GM18909 (cell line): ENCODE measurements at regions not wholly inside any gene's neighbourhood (a gene's known extent, or its start where the extent isn't known, plus 50 kb on each side); places are given as distances from the start of the nearest gene placed in this dataset.
A peak's percentile ranks its signal among the peaks of the same experiment; 100 is the strongest.

Experiments used
- ATAC-seq: cut with Tn5 transposase; IDR thresholded peaks from one replicate; pipeline ENCODE4 v1.9.1; 2021; ENCODE audit warnings: mild to moderate bottlenecking; ENCODE audit not compliant: unreplicated experiment, poor library complexity

- ATAC-seq = no peak
These were observed 106.4 kb upstream of the TLE3 start for GRCh38 chr15:70203981-70204560.

GRCh38 chr15:70202756-70203155, 105.0 kb upstream of the TLE3 start:
- ATAC-seq = no peak

- no peak for ATAC-seq
These were observed 103.7 kb upstream of the TLE3 start for GRCh38 chr15:70201425-70201775.

- no peak for ATAC-seq
These were observed 103.1 kb upstream of the TLE3 start for GRCh38 chr15:70200511-70201424.

GRCh38 chr15:70199540-70200410, 102.1 kb upstream of the TLE3 start:
- ATAC-seq = no peak

DNA sequence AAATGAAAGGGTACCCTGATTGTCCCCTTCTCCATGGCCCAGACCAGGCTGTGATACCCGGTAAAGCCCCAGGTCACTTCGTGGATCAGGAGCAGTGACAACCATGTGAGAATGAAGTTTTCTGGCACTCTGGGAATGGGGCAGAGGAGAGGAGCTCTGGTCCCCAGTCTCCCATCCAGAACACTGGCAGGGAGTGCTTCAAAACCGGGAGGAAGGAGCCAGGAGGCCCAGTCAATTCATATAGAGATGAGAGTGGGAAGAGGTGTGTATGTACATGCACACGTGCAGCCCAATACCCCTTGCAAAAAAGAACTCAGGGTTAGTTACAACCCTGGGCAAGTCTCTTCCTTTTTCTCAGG, 101.4 kb upstream of the TLE3 start:
- ATAC-seq = no peak

DNA sequence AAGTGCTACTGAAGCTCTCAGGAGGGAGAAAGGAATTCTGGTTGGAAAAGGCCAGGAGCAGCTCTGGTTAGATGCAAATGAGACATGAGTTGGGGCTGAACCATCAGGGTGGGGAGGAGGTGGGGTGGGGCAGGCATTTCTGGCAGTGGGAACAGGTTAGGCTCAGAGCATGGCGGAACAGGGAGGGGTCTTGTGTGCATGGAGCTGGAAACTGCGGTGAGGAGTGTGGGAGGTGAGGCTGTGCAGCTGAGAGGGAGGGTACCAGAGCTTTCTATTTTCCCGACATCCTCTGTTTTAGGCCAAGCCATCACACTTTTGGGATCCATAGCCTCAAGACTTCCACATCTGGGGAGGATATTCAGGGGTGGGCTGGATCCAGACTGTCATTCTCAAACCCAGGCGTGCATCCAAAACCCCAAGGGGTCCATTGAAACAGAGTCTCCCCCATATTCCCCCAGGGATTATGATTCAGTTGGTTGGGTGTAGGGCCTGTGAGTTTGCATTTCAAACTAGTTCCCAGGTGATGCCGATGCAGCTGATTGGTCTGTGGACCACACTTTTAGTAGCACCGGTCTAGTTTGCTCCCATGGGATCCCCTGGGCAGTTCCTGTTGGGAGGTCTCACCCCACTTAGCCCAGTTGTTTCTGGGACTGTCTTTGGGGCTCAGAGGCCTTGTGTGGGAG, 100.9 kb upstream of the TLE3 start:
- ATAC-seq = no peak

DNA sequence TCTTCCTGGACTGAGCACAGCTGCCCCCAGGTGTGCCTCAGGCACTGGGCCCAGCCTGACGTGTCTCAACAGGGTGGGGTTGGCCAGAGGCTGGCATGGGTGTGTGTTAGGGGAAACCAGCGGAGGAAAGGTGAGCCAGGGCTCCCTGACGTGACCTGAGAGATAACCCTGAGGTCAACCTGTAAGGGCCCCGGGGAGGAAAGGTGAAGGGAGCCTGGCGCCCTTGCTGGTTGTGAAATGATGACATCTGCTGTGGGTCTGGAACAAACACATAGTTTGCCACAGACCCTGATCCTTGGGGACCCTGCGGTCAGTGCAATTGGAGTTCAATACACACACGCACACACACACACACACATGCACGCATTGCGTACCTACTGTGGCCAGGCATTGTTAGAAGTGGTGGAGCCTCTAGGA, 100.2 kb upstream of the TLE3 start:
- ATAC-seq = no peak

DNA sequence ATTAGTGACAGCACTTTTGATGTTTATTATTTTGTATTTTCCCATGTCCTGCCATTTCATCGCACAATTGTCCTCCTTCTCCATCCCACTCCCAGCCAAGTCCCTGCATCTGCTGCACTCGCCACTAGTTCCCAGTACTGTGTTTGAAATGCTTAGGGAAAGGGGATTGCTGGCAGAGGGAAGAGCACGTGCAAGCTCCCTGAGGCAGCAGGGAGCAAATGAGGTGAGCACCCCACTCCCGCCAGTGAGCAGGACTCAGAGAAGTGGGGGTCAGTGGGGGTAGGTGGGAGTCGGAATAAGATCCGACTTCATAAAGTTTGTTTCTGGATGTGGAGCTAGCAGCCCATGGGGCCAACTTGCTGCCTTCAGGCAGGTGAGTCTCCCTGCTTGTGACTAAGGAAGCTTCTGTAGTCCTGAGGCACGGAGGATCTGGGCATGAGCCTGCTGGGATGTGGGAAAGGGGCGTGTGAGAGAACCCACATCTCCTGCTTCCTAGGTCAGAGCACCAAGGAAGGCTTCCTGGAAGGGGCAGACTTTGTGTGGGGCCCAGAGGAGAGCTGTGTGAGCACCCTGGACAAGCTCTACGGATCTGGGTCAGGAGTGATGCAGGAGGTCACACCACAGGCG, 99.7 kb upstream of the TLE3 start:
- ATAC-seq = no peak

- ATAC-seq = peak; percentile 83
These were observed 98.9 kb upstream of the TLE3 start for GRCh38 chr15:70196372-70197316.

DNA sequence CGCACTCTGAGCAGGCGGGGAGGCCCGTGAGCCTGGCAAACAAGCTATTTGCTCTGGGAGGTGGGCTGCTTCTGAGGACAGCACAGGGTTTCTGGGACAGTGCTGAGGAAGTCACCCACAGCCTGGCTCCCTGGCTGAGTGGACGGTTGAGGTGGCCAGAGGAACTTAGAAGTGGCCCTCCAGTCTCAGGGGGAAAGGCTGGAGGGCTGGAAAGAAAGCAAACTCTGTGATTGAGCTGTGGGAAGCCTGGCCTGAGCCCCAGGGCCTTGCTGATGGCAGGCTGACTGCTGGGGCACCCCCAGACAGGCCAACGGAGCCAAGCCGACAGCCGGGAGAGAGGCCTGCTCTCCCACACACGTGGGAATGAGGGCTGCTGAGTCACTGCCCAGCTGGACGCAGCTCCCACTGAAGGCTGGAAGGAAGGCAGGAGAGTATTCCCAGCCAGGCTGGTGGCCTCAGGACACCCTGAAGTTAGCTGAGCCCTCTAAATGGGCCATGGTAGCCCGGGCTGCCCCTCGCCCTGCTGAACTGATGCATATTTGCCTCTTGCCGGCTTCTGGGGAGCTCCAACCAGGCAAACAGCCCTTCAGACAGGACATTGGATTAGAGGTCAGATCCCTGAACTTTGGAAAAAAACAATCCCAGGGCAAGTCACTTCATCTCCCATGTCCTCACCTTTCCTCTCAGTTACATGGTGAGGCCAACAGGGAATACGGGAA, 98.0 kb upstream of the TLE3 start:
- no peak for ATAC-seq

- no peak for ATAC-seq
These were observed 97.5 kb upstream of the TLE3 start for GRCh38 chr15:70195171-70195570.

DNA sequence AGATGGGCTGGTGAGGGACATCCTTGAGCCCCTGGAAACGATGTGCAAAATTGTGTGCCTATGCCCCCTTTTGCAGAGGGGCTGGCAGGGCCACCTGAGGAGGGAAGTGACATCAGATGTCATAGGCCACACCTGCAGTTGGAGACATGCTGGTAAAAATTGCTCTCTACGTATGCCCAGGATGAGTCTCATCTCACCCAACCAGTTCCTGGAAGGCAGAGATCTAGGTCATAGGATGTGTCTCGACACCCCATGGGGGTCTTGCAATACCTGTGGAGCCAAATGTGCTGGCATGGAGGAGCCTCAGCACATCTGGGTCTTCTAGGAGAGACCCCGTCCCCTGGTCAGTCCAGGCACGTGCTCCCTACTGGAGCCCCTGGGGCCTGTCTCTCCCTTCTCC, 96.5 kb upstream of the TLE3 start:
- ATAC-seq = no peak

- ATAC-seq = no peak
These were observed 96.0 kb upstream of the TLE3 start for GRCh38 chr15:70193734-70194133.

- no peak for ATAC-seq
These were observed 94.8 kb upstream of the TLE3 start for GRCh38 chr15:70192490-70192889.

- no peak for ATAC-seq
These were observed 94.3 kb upstream of the TLE3 start for GRCh38 chr15:70192041-70192440.

DNA sequence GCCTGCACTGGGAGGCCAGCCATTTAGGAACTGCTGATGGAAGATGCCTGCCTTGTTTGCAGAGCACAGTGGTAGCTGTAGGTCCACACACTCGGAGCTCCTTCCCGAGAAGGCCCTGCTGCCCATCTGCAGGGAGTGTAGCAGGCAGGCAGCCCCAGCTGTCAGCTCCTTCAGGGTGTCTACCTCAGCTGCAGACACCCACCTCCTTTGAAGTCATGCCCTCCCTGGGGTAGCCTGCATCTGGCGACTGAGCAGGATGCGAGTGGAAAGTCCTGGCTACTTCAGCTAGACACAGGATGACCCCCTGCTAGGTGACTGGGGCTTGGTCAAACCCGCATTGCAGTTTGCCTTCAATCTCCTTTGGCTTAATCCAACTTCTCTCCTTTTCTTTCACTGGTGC, 93.2 kb upstream of the TLE3 start:
- no peak for ATAC-seq
